ENCODE measurements at regions not wholly inside any gene's neighbourhood (a gene's known extent, or its start where the extent isn't known, plus 50 kb on each side); places are given as distances from the start of the nearest gene placed in this dataset.
"Not testable (repeated sequence)": the region's sequence is repeated elsewhere in the genome, so short reads cannot be mapped to it uniquely, and the experiment has no call there.

DNA sequence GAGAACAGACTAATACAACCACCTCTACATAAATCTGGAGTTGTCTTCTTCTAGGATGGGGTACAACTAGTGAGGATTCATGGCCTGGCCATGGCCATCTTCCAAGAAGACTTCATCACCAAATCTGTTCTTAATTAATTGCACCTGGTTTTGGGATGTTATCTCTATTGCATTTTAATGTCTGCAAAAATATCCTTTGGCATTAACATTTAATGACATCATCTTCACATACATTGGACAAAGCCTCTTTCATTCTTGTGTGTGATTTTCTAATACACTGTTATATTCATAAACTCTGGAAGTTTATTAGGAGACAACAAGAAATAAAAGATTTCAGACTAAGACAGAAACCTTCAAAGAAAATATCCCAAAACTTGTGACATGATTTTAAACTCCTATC, 124.2 kb upstream of the ABCB5 start (continued):
- no peak for TF ChIP-seq ZNF766 (CRISPR knock-in tag; conservative IDR thresholded peaks at IDR 0.05)

DNA sequence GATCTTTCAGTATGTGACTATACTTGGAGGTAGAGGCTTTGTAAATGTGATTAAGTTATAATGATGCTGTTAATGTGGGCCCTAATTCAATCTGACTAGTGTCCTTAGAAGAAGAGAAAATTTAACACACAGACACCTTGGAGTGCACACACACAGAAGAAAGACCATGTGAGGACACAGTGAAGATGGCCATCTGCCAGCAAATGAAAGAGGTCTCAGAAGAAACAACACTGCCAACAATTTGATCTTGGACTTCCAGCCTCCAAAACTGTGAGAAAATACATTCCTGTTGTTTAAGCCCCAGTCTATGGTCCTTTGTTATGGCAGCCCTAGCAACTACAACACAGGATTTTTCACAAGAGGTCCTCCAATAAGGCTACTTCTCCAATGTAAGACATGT, 120.9 kb upstream of the ABCB5 start:
- no peaks in the 10 kb centered on the region for H3K79me2 ChIP-seq (ENCODE audit: control insufficient read depth, insufficient read depth, low read length)
- FAIRE-seq = no peak
- H3K27me3 ChIP-seq (ENCODE audit: control insufficient read depth in 2 of 2, insufficient read depth in 2 of 2, low read length in 2 of 2) = no peaks in the 10 kb centered on the region
- TF ChIP-seq TAF7 (tag; IDR thresholded peaks at IDR 0.05) = no peak
- no peaks in the 10 kb centered on the region for H3K9me1 ChIP-seq (ENCODE audit: control insufficient read depth, insufficient read depth, low read length)
- ChIA-PET CTCF (ENCODE audit: low intra/inter-chr PET ratio) (no interaction called here), POLR2A (no interaction called here)
- H3K9me3 ChIP-seq (replicated peaks; ENCODE audit: control insufficient read depth, insufficient read depth, low read depth, low read length) = no peaks in the 10 kb centered on the region
- intact Hi-C loops (cut with micrococcal nuclease) = no loop called here
- no peaks in the 10 kb centered on the region for H3K36me3 ChIP-seq (ENCODE audit: control insufficient read depth, insufficient read depth, low read length)
- no peak overlapping the region for H2AFZ ChIP-seq (ENCODE audit: low read depth, low read length)
- in situ Hi-C loops (cut with MboI) = no loop called here
- BruUV-seq (replicated peaks) = no TSS peak
- H3K27ac ChIP-seq (ENCODE audit: extremely low read depth, low read depth, low read length) = no peak overlapping the region
- H3K4me2 ChIP-seq (ENCODE audit: insufficient read depth, low read length) = no peak overlapping the region
- H4K20me1 ChIP-seq (replicated peaks; ENCODE audit: control insufficient read depth, insufficient read depth, low read length) = no peaks in the 10 kb centered on the region
- no peak overlapping the region for H3K4me3 ChIP-seq
- ATAC-seq = no peak
- no peaks in the 10 kb centered on the region for H3K4me1 ChIP-seq (replicated peaks in 1 of 2; ENCODE audit: control insufficient read depth in 2 of 2, insufficient read depth in 2 of 2, low read length in 2 of 2)
- H3K9ac ChIP-seq (ENCODE audit: insufficient read depth in 1 of 2, low read depth in 2 of 2, low read length in 2 of 2) = no peak overlapping the region
- DNase-seq (ENCODE audit: extremely low read depth in 1 of 4, low spot score in 3 of 4) = no peak

DNA sequence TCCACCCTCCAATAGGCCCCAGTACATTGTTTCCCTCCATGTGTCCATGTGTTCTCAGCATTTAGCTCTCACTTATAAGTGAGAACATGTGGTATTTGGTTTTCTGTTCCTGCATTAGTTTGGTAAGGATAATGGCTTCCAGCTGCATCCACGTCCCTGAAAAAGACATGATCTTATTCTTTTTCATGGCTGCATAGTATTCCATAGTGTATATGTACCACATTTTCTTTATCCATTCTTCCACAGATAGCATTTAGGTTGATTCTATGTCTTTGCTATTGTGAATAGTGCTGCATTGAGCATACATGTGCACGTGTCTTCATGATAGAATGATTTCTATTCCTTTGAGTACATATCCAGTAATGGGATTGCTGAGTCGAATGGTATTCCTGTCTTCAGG, 114.0 kb upstream of the ABCB5 start:
- TF ChIP-seq ZNF146 (CRISPR knock-in tag; IDR thresholded peaks at IDR 0.05; ENCODE audit: unreplicated experiment) (peak; percentile 94), RBM25 (IDR thresholded peaks at IDR 0.05; ENCODE audit: low read depth, low read length, severe bottlenecking) (peak; percentile 53)
- H3K27me3 ChIP-seq (ENCODE audit: control insufficient read depth in 2 of 2, insufficient read depth in 2 of 2, low read length in 2 of 2); H3K36me3 ChIP-seq (ENCODE audit: control insufficient read depth, insufficient read depth, low read length); H3K4me1 ChIP-seq (replicated peaks in 1 of 2; ENCODE audit: control insufficient read depth in 2 of 2, insufficient read depth in 2 of 2, low read length in 2 of 2); POLR2A ChIA-PET; H3K9ac ChIP-seq (ENCODE audit: insufficient read depth in 1 of 2, low read depth in 2 of 2, low read length in 2 of 2); FAIRE-seq; H4K20me1 ChIP-seq (replicated peaks; ENCODE audit: control insufficient read depth, insufficient read depth, low read length); H3K4me3 ChIP-seq; BruUV-seq (replicated peaks); H2AFZ ChIP-seq (ENCODE audit: low read depth, low read length); CTCF ChIA-PET (ENCODE audit: low intra/inter-chr PET ratio); H3K4me2 ChIP-seq (ENCODE audit: insufficient read depth, low read length); DNase-seq (ENCODE audit: extremely low read depth in 1 of 4, low spot score in 3 of 4); ATAC-seq; H3K79me2 ChIP-seq (ENCODE audit: control insufficient read depth, insufficient read depth, low read length); H3K9me1 ChIP-seq (ENCODE audit: control insufficient read depth, insufficient read depth, low read length); intact Hi-C loops (cut with micrococcal nuclease); H3K9me3 ChIP-seq (replicated peaks; ENCODE audit: control insufficient read depth, insufficient read depth, low read depth, low read length); in situ Hi-C loops (cut with MboI); H3K27ac ChIP-seq (ENCODE audit: extremely low read depth, low read depth, low read length): not testable (repeated sequence)
- 0% methylated on average over 3 of the region's 3 CpGs for WGBS (ENCODE audit: insufficient coverage, low coverage, missing lambda C conversion rate)
